Spleen (tissue), 11 donors: ENCODE measurements at regions not wholly inside any gene's neighbourhood (a gene's known extent, or its start where the extent isn't known, plus 50 kb on each side); places are given as distances from the start of the nearest gene placed in this dataset.

Source experiments
- DNase-seq: peaks from one replicate; pipeline ENCODE4 v3.0.0-alpha.2; 2020
- H3K27ac ChIP-seq, 8 donors: fragments of 200-600 bp; sonication (generic) in 7 of 8; 1 replicate in 4 of 8; 2 replicates in 4 of 8; pipeline versions ENCODE4 v1.5.0 to v1.8.0; 2016 to 2021; ENCODE audit warnings: inconsistent platforms in 4 of 8, mild to moderate bottlenecking in 4 of 8, moderate library complexity in 1 of 8
- H3K27me3 ChIP-seq, 7 donors: fragments of 200-600 bp; sonication (generic) in 6 of 7; replicated peaks in 1 of 7; 1 replicate in 4 of 7; 2 replicates in 3 of 7; pipeline versions ENCODE4 v1.5.0 to v1.8.0; 2016 to 2021; ENCODE audit warnings: inconsistent platforms in 3 of 7, mild to moderate bottlenecking in 1 of 7
- H3K36me3 ChIP-seq, 6 donors: fragments of 200-600 bp; sonication (generic) in 5 of 6; 1 replicate in 4 of 6; 2 replicates in 2 of 6; pipeline versions ENCODE4 v1.5.0 to v1.8.0; 2016 to 2021; ENCODE audit warnings: inconsistent platforms in 2 of 6
- H3K4me1 ChIP-seq, 6 donors: fragments of 200-600 bp; sonication (generic) in 5 of 6; 1 replicate in 3 of 6; 2 replicates in 3 of 6; pipeline versions ENCODE4 v1.5.0 to v1.8.0; 2016 to 2021; ENCODE audit warnings: inconsistent platforms in 3 of 6
- H3K4me3 ChIP-seq, 8 donors: fragments of 200-600 bp; sonication (generic) in 7 of 8; 1 replicate in 4 of 8; 2 replicates in 4 of 8; pipeline versions ENCODE4 v1.5.0 to v1.8.0; 2016 to 2021; ENCODE audit warnings: inconsistent platforms in 4 of 8, mild to moderate bottlenecking in 4 of 8, moderate library complexity in 2 of 8
- H3K9me3 ChIP-seq, 8 donors: fragments of 200-600 bp; sonication (generic) in 7 of 8; 1 replicate in 4 of 8; 2 replicates in 4 of 8; pipeline versions ENCODE4 v1.5.0 to v1.8.0; 2016 to 2021; ENCODE audit warnings: inconsistent platforms in 4 of 8
- CTCF ChIP-seq, 11 experiments: fragments of 200-600 bp in 7 of 11; fragments of 450-650 bp in 4 of 11; sonication (generic) in 4 of 11; IDR thresholded peaks in 8 of 11; conservative IDR thresholded peaks in 3 of 11; 1 replicate in 7 of 11; 2 replicates in 4 of 11; pipeline versions ENCODE4 v1.4.0 to v1.8.0; 2016 to 2021; ENCODE audit warnings: antibody characterized with exemption in 11 of 11, inconsistent platforms in 4 of 11, mild to moderate bottlenecking in 1 of 11
- POLR2A ChIP-seq, 3 donors: fragments of 450-650 bp; IDR thresholded peaks; one replicate each; pipeline ENCODE4 v1.5.1; 2017; ENCODE audit warnings: antibody characterized with exemption in 3 of 3, mild to moderate bottlenecking in 1 of 3
- POLR2AphosphoS5 ChIP-seq, 3 donors: sonication (generic); formaldehyde crosslinking; IDR thresholded peaks; one replicate each; pipeline ENCODE4 v1.5.1; 2017; ENCODE audit warnings: antibody characterized with exemption in 3 of 3
- WGBS, 5 donors: extraction: QIAGEN DNeasy Blood & Tissue Kit in 3 of 5; methylation state at CpG; one replicate each; pipeline versions ENCODE4 v1.1.5 to v1.1.7; 2013 to 2018; 5-methylcytosine and 5-hydroxymethylcytosine counted together
- intact Hi-C: fragments of 100-400 bp; cut with DNase I; formaldehyde crosslinking; loops from one replicate; pipeline ENCODE4 v1.15.0; 2023; ENCODE audit warnings: low total_unique reads
- donor health status: healthy with polysubstance abuse.
- donor health status: DM: no; HTN: no; CAD: no; lungs with moderate emphysema.
- donor health status: DM: no; HTN: no; CAD: no.
- donor health status: Bipolar disorder and iron deficiency.
- donor health status: healthy.
- donor health status: DM: no; HTN: no; CAD: no.
- donor health status: DM: yes; HTN: yes; CAD: no.

- no peak overlapping the region for H3K4me3 ChIP-seq
- intact Hi-C loops = no loop called here
- H3K27me3 ChIP-seq = peaks cover 0 to 14% (median 0%) of the 10 kb centered on the region in 7 donors
- 82 to 89% (median 88%) methylated on average over 3 of the region's 3 CpGs for WGBS, 5 donors
- H3K9me3 ChIP-seq = no peaks in the 10 kb centered on the region
- H3K36me3 ChIP-seq = no peaks in the 10 kb centered on the region
- H3K4me1 ChIP-seq = peaks cover 0 to 9% (median 0%) of the 10 kb centered on the region in 6 donors
- TF ChIP-seq POLR2AphosphoS5 (IDR thresholded peaks at IDR 0.05) = no peak
- TF ChIP-seq CTCF (IDR thresholded peaks at IDR 0.05 in 8 of 11, conservative IDR thresholded peaks at IDR 0.05 in 3 of 11) = no peak
- TF ChIP-seq POLR2A (IDR thresholded peaks at IDR 0.05) = no peak
- no peak for DNase-seq
- no peak overlapping the region for H3K27ac ChIP-seq
Measured at GRCh38 chr2:236847538-236848263, 238.0 kb upstream of the COPS8 start.

- intact Hi-C loops = no loop called here
- 82 to 89% (median 86%) methylated on average over 11 of the region's 11 CpGs for WGBS, 5 donors
- no peak for DNase-seq
- no peaks in the 10 kb centered on the region for H3K9me3 ChIP-seq
- peaks cover 0 to 11% (median 2%) of the 10 kb centered on the region in 6 donors for H3K4me1 ChIP-seq
- no peaks in the 10 kb centered on the region for H3K36me3 ChIP-seq
- peaks cover 0 to 14% (median 0%) of the 10 kb centered on the region in 7 donors for H3K27me3 ChIP-seq
- TF ChIP-seq CTCF (IDR thresholded peaks at IDR 0.05 in 8 of 11, conservative IDR thresholded peaks at IDR 0.05 in 3 of 11) (no peak), POLR2A (IDR thresholded peaks at IDR 0.05) (no peak), POLR2AphosphoS5 (IDR thresholded peaks at IDR 0.05) (no peak)
- H3K4me3 ChIP-seq = no peak overlapping the region
- no peak overlapping the region for H3K27ac ChIP-seq
Measured at GRCh38 chr2:236848501-236848900, 237.2 kb upstream of the COPS8 start.

GRCh38 chr2:236849508-236849907 is 236.2 kb upstream of the COPS8 start:
- Histone ChIP-seq H3K4me3 (no peak overlapping the region), H3K27ac (no peak overlapping the region), H3K9me3 (no peaks in the 10 kb centered on the region), H3K27me3 (peaks cover 0 to 13% (median 0%) of the 10 kb centered on the region in 7 donors), H3K4me1 (peaks cover 0 to 11% (median 2%) of the 10 kb centered on the region in 6 donors), H3K36me3 (no peaks in the 10 kb centered on the region)
- no peak for DNase-seq
- TF ChIP-seq CTCF (IDR thresholded peaks at IDR 0.05 in 8 of 11, conservative IDR thresholded peaks at IDR 0.05 in 3 of 11) (no peak), POLR2AphosphoS5 (IDR thresholded peaks at IDR 0.05) (no peak), POLR2A (IDR thresholded peaks at IDR 0.05) (no peak)
- 49 to 72% (median 64%) methylated on average over 2 of the region's 2 CpGs for WGBS, 5 donors
- intact Hi-C loops = no loop called here

- H3K9me3 ChIP-seq = no peaks in the 10 kb centered on the region
- H3K4me3 ChIP-seq = no peak overlapping the region
- intact Hi-C loops = no loop called here
- no peak for TF ChIP-seq POLR2A (IDR thresholded peaks at IDR 0.05)
- TF ChIP-seq POLR2AphosphoS5 (IDR thresholded peaks at IDR 0.05) = no peak
- no peak for TF ChIP-seq CTCF (IDR thresholded peaks at IDR 0.05 in 8 of 11, conservative IDR thresholded peaks at IDR 0.05 in 3 of 11)
- H3K27ac ChIP-seq = no peak overlapping the region
- peaks cover 0 to 11% (median 2%) of the 10 kb centered on the region in 6 donors for H3K4me1 ChIP-seq
- DNase-seq = no peak
- H3K36me3 ChIP-seq = no peaks in the 10 kb centered on the region
- H3K27me3 ChIP-seq = peaks cover 0 to 8% (median 0%) of the 10 kb centered on the region in 7 donors
- 90 to 99% (median 94%) methylated on average over 4 of the region's 4 CpGs for WGBS, 5 donors
Measured at GRCh38 chr2:236849940-236850339, 235.7 kb upstream of the COPS8 start.
